K562 (cell line): ENCODE measurements at regions not wholly inside any gene's neighbourhood (a gene's known extent, or its start where the extent isn't known, plus 50 kb on each side); places are given as distances from the start of the nearest gene placed in this dataset.

ENCODE experiments used
- CUX1 ChIP-seq: fragments of 200-800 bp; sonication (Bioruptor generic); IDR thresholded peaks from 2 replicates; pipeline ENCODE4 v1.6.1; 2016; ENCODE audit warnings: missing genetic modification characterization, missing compliant biosample characterization
- MCM7 ChIP-seq, 2 experiments: fragments of 450-650 bp; IDR thresholded peaks; 2 replicates each; pipeline ENCODE4 v1.6.1; 2016 to 2018
- MGA ChIP-seq: fragments of 450-650 bp; IDR thresholded peaks from 2 replicates; pipeline ENCODE4 v1.6.1; 2016; ENCODE audit warnings: mild to moderate bottlenecking, moderate library complexity
- MTF1 ChIP-seq: fragments of 250-450 bp; sonication (Bioruptor Pico); IDR thresholded peaks from 2 replicates; pipeline ENCODE4 v1.9.0; 2021; ENCODE audit warnings: moderate library complexity, mild to moderate bottlenecking, inconsistent platforms, borderline replicate concordance
- STAT5B ChIP-seq: fragments of 250-450 bp; sonication (Bioruptor Pico); IDR thresholded peaks from 2 replicates; pipeline ENCODE4 v1.8.0; 2021; ENCODE audit warnings: mild to moderate bottlenecking, inconsistent platforms
- TAF7 ChIP-seq: fragments of 450-650 bp; IDR thresholded peaks from 2 replicates; pipeline ENCODE4 v1.6.1; 2016; ENCODE audit warnings: missing genetic modification characterization, missing compliant biosample characterization

GRCh38 chr7:121576148-121576917 is 180.2 kb upstream of the FAM3C start (continued):
- TF ChIP-seq MGA (no peak), MCM7 (IDR thresholded peaks at IDR 0.05) (no peak), CUX1 (CRISPR knock-in tag) (no peak), STAT5B (CRISPR knock-in tag) (no peak), TAF7 (tag) (no peak), MTF1 (CRISPR knock-in tag) (no peak)
